ENCODE measurements at regions not wholly inside any gene's neighbourhood (a gene's known extent, or its start where the extent isn't known, plus 50 kb on each side); places are given as distances from the start of the nearest gene placed in this dataset.

- no peak for TF ChIP-seq POLR2A (IDR thresholded peaks at IDR 0.05)
- TF ChIP-seq CTCF (IDR thresholded peaks at IDR 0.05): no peak
These were observed 885.7 kb downstream of the PLA2G4A start for GRCh38 chr1:187714470-187714869.

Data from body of pancreas (tissue), 4 donors.